Mononuclear cell (primary cell): ENCODE measurements at regions not wholly inside any gene's neighbourhood (a gene's known extent, or its start where the extent isn't known, plus 50 kb on each side); places are given as distances from the start of the nearest gene placed in this dataset.

Experiments used
- H3K27me3 ChIP-seq: 2 replicates; pipeline ENCODE4 v1.6.0; 2011; ENCODE audit warnings: low read length, control low read depth; ENCODE audit not compliant: insufficient read depth
- H3K4me1 ChIP-seq: 2 replicates; pipeline ENCODE4 v1.5.1; 2011; ENCODE audit warnings: mild to moderate bottlenecking, low read length, control low read depth; ENCODE audit not compliant: insufficient read depth
- H3K4me3 ChIP-seq: 2 replicates; pipeline ENCODE4 v1.5.1; 2011; ENCODE audit warnings: mild to moderate bottlenecking, low read length, moderate library complexity
- H3K9me3 ChIP-seq: 2 replicates; pipeline ENCODE4 v1.5.1; 2011; ENCODE audit warnings: low read depth, mild to moderate bottlenecking, control low read depth, low read length

GRCh38 chr12:111068290-111068689 is 147.9 kb upstream of the MYL2 start:
- Histone ChIP-seq H3K4me1 (no peaks in the 10 kb centered on the region), H3K4me3 (no peak overlapping the region), H3K9me3 (no peaks in the 10 kb centered on the region), H3K27me3 (no peaks in the 10 kb centered on the region)

GRCh38 chr12:111067498-111067897 is 147.1 kb upstream of the MYL2 start:
- H3K4me1 ChIP-seq, result no peaks in the 10 kb centered on the region
- H3K27me3 ChIP-seq, result no peaks in the 10 kb centered on the region
- H3K4me3 ChIP-seq, result no peak overlapping the region
- H3K9me3 ChIP-seq, result no peaks in the 10 kb centered on the region

- no peaks in the 10 kb centered on the region for H3K9me3 ChIP-seq
- no peak overlapping the region for H3K4me3 ChIP-seq
- no peaks in the 10 kb centered on the region for H3K27me3 ChIP-seq
- H3K4me1 ChIP-seq, result no peaks in the 10 kb centered on the region
Observed at GRCh38 chr12:111066744-111067437, 146.5 kb upstream of the MYL2 start.

- no peaks in the 10 kb centered on the region for H3K27me3 ChIP-seq
- H3K4me1 ChIP-seq, result no peaks in the 10 kb centered on the region
- H3K9me3 ChIP-seq, result no peaks in the 10 kb centered on the region
- H3K4me3 ChIP-seq, result no peak overlapping the region
Observed at GRCh38 chr12:111064982-111065381, 144.6 kb upstream of the MYL2 start.

- Histone ChIP-seq H3K4me1 (no peaks in the 10 kb centered on the region), H3K27me3 (no peaks in the 10 kb centered on the region), H3K9me3 (no peaks in the 10 kb centered on the region), H3K4me3 (no peak overlapping the region)
Observed at GRCh38 chr12:111064154-111064553, 143.8 kb upstream of the MYL2 start.

GRCh38 chr12:111063295-111064026 is 143.1 kb upstream of the MYL2 start:
- no peaks in the 10 kb centered on the region for H3K4me1 ChIP-seq
- no peak overlapping the region for H3K4me3 ChIP-seq
- no peaks in the 10 kb centered on the region for H3K9me3 ChIP-seq
- H3K27me3 ChIP-seq, result no peaks in the 10 kb centered on the region

GRCh38 chr12:111057701-111058425 is 137.5 kb upstream of the MYL2 start:
- H3K9me3 ChIP-seq, result no peaks in the 10 kb centered on the region
- peaks cover 19% of the 10 kb centered on the region for H3K4me1 ChIP-seq
- H3K27me3 ChIP-seq, result no peaks in the 10 kb centered on the region
- H3K4me3 ChIP-seq, result no peak overlapping the region

- H3K9me3 ChIP-seq, result no peaks in the 10 kb centered on the region
- H3K4me1 ChIP-seq, result peaks cover 19% of the 10 kb centered on the region
- no peaks in the 10 kb centered on the region for H3K27me3 ChIP-seq
- no peak overlapping the region for H3K4me3 ChIP-seq
Observed at GRCh38 chr12:111056618-111057521, 136.5 kb upstream of the MYL2 start.

- Histone ChIP-seq H3K27me3 (no peaks in the 10 kb centered on the region), H3K9me3 (no peaks in the 10 kb centered on the region), H3K4me1 (peaks cover 19% of the 10 kb centered on the region), H3K4me3 (no peak overlapping the region)
Observed at GRCh38 chr12:111055181-111055880, 135.0 kb upstream of the MYL2 start.

GRCh38 chr12:111048991-111049390 is 128.6 kb upstream of the MYL2 start:
- no peaks in the 10 kb centered on the region for H3K27me3 ChIP-seq
- H3K4me1 ChIP-seq, result no peaks in the 10 kb centered on the region
- H3K9me3 ChIP-seq, result no peaks in the 10 kb centered on the region
- H3K4me3 ChIP-seq, result no peak overlapping the region

GRCh38 chr12:111046896-111047295 is 126.5 kb upstream of the MYL2 start:
- no peaks in the 10 kb centered on the region for H3K4me1 ChIP-seq
- no peaks in the 10 kb centered on the region for H3K9me3 ChIP-seq
- H3K27me3 ChIP-seq, result no peaks in the 10 kb centered on the region
- H3K4me3 ChIP-seq, result no peak overlapping the region

- no peaks in the 10 kb centered on the region for H3K9me3 ChIP-seq
- H3K4me3 ChIP-seq, result no peak overlapping the region
- H3K4me1 ChIP-seq, result no peaks in the 10 kb centered on the region
Observed at GRCh38 chr12:111045941-111046340, 125.6 kb upstream of the MYL2 start.

GRCh38 chr12:111041091-111041490 is 120.7 kb upstream of the MYL2 start:
- no peaks in the 10 kb centered on the region for H3K9me3 ChIP-seq
- no peak overlapping the region for H3K4me3 ChIP-seq
- H3K27me3 ChIP-seq, result peaks cover 28% of the 10 kb centered on the region
- H3K4me1 ChIP-seq, result no peaks in the 10 kb centered on the region

More at GRCh38 chr12:111045941-111046340, 125.6 kb upstream of the MYL2 start:
- no peaks in the 10 kb centered on the region for H3K27me3 ChIP-seq

GRCh38 chr12:111040690-111041089 is 120.3 kb upstream of the MYL2 start:
- H3K9me3 ChIP-seq, result no peaks in the 10 kb centered on the region
- no peak overlapping the region for H3K4me3 ChIP-seq
- no peaks in the 10 kb centered on the region for H3K4me1 ChIP-seq
- H3K27me3 ChIP-seq, result peaks cover 32% of the 10 kb centered on the region
